22Rv1 (cell line): ENCODE measurements at regions not wholly inside any gene's neighbourhood (a gene's known extent, or its start where the extent isn't known, plus 50 kb on each side); places are given as distances from the start of the nearest gene placed in this dataset.

ENCODE experiments used
- CTCF ChIP-seq: fragments of 450-650 bp; IDR thresholded peaks from 2 replicates; pipeline ENCODE4 v1.5.1; 2017; ENCODE audit warnings: mild to moderate bottlenecking
- ZFX ChIP-seq: fragments of 450-650 bp; IDR thresholded peaks from 2 replicates; pipeline ENCODE4 v1.6.1; 2017; ENCODE audit warnings: antibody characterized with exemption, borderline replicate concordance

- no peak for TF ChIP-seq CTCF
- TF ChIP-seq ZFX: no peak
These were observed 461.5 kb downstream of the MN1 start for GRCh38 chr22:27340047-27340446.
